Thyroid gland (tissue), 4 donors: ENCODE measurements at regions not wholly inside any gene's neighbourhood (a gene's known extent, or its start where the extent isn't known, plus 50 kb on each side); places are given as distances from the start of the nearest gene placed in this dataset.

ENCODE experiments used
- CTCF ChIP-seq, 6 experiments: fragments of 200-600 bp in 3 of 6; fragments of 450-650 bp in 3 of 6; sonication (generic) in 3 of 6; IDR thresholded peaks; one replicate each; pipeline ENCODE4 v1.5.1; 2016 to 2019; ENCODE audit warnings: antibody characterized with exemption in 6 of 6, mild to moderate bottlenecking in 2 of 6, inconsistent platforms in 1 of 6, moderate library complexity in 1 of 6
- POLR2A ChIP-seq, 2 donors: fragments of 450-650 bp; IDR thresholded peaks; one replicate each; pipeline ENCODE4 v1.6.1; 2017; ENCODE audit warnings: antibody characterized with exemption in 2 of 2, mild to moderate bottlenecking in 2 of 2, moderate library complexity in 1 of 2

- TF ChIP-seq CTCF (IDR thresholded peaks at IDR 0.05) = no peak
- no peak for TF ChIP-seq POLR2A (IDR thresholded peaks at IDR 0.05)
These were observed 53.0 kb upstream of the PITRM1 start for GRCh38 chr10:3225561-3225960.
